Right ventricle myocardium superior (tissue), 1 donor: ENCODE measurements at regions not wholly inside any gene's neighbourhood (a gene's known extent, or its start where the extent isn't known, plus 50 kb on each side); places are given as distances from the start of the nearest gene placed in this dataset.

Experiments used
- ATAC-seq: fragments of 200-7000 bp; cut with Tn5 transposase; one replicate; pipeline ENCODE4 v1.9.1; 2020; ENCODE audit warnings: mild to moderate bottlenecking; ENCODE audit not compliant: poor library complexity
- DNase-seq: peaks from one replicate; pipeline ENCODE4 v3.0.0-alpha.2; 2020
- intact Hi-C: fragments of 100-400 bp; cut with DNase I; formaldehyde crosslinking; loops from one replicate; pipeline ENCODE4 v1.11.2; 2022
- donor health status: DM: no; HTN: yes; CAD: no; lungs with severe emphysema.

GRCh38 chr3:184471439-184471838 lies 90.1 kb upstream of the EPHB3 start:
- DNase-seq (no peak), ATAC-seq (no peak)
- intact Hi-C loops, result no loop called here

DNA sequence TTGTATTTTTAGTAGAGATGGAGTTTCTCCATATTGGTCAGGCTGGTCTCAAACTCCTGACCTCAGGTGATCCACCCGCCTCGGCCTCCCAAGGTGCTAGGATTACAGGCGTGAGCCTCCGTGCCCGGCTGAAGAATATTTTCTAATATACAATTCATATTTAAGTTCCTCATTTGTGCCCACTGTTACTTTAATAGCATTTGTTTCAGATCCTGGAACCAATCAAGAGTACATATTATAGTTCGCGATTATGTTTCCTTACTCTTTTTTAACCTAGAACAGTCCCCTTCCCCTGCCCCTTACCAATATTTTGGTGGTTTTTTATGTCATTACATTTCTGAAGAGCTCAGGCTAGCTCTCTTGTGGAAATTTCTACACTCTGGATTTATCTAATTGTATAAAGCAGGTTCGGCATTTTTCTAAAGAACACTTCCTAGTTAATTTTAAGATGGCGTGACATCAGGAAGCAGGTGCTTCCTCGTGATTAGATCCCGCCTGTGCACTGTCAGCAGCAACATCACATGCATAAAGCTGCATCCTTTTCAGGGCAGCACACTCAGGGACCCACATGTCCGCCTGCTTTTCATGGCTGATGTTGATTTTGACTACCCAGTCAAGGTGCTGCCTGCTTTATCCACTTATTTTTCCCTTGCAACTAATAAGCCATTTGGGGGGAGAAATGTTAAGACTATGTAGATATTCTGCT lies 88.7 kb upstream of the EPHB3 start:
- peak; percentile 51 for DNase-seq
- intact Hi-C loops, result no loop called here
- peak; percentile 75 for ATAC-seq

DNA sequence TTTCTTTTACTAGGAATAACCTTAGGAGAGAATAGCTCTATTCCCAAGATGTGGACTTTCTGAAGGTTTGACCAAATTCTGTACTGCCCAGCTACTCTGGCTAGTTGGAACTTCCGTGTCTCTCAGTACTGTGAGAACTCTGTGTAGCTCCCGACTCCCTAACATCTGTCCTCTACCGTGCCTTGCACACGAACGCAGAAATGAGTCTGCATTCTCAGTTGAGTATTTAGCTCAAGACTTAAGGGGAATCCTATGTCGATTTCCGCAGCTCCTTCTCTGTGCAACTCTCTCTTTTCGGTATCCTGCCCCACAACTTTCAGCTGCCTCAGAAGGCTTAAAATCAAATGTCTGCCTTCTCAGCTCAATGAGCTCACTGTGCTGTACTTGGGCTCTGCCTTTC lies 86.7 kb upstream of the EPHB3 start:
- intact Hi-C loops, result no loop called here
- DNase-seq, result no peak
- no peak for ATAC-seq

DNA sequence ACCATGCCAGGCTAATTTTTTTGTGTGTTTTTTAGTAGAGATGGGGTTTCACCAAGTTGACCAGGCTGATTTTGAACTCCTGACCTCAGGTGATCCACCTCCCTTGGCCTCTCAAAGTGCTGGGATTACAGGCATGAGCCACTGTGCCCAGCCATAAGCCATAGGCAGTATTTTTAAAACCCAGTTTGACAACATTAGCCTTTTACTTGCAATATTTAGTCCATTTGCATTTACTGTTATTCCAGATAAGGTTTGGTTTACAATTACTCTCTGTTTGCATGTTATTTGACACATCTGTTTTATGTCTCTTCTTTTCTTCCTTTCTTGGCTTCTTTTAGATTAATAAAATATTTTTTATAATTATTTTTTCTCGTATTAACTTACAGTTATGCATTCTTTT lies 83.6 kb upstream of the EPHB3 start:
- ATAC-seq (no peak), DNase-seq (no peak)
- intact Hi-C loops, result no loop called here

DNA sequence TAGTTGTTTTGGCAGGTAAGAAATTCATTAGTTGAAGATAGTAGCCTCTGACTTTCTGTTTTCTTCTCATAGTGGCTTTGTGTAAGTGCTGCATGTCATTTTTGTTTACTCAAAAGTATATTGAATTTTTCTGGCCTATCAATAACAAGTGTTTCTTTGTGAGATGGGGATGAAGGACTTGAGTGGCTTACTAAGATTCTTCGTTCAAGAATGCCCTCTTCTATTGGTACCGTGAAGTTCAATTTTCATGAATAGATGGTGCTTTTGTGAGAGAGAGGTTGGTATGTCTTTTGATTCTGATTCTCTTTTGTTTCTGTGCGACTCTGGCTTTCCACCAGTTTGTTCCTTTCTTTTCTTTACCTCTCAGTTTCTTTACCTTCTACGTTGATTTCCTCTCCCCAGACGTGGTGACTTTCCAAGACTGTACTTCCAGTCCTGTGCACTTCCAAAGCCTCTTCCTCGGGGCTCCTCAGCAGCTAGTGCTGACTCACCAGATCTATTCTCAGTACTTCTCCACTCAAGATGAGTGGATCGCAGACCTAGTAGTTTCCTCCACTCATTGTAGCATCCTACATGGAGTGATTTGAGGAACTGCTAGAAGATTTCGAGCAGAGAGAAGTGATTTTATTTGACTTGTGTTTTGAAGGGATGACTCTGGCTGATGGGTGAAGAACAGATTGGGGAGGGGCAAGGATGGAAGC lies 82.0 kb upstream of the EPHB3 start:
- intact Hi-C loops, result no loop called here
- DNase-seq (no peak), ATAC-seq (peak; percentile 61)

DNA sequence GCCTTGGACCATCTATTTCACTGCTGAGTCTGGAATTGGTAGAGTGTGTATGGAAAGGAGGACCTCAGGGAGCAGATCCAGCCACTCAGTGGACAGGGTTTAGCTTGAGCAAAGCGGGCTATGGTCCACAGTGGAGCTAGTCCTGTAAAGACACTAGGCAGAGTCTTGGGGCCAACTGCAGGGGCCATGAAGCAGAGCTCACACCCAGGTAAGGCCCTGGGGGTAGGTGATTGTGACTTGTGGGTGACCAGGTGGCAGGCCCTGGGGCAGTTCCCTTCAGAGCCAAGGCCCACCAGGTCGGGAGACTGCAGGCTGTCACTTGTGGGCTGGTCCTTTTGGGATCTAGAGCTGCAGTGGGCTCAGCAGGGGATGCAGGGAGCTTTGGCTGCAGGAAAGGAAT lies 80.8 kb upstream of the EPHB3 start:
- DNase-seq (no peak), ATAC-seq (no peak)
- intact Hi-C loops, result no loop called here

DNA sequence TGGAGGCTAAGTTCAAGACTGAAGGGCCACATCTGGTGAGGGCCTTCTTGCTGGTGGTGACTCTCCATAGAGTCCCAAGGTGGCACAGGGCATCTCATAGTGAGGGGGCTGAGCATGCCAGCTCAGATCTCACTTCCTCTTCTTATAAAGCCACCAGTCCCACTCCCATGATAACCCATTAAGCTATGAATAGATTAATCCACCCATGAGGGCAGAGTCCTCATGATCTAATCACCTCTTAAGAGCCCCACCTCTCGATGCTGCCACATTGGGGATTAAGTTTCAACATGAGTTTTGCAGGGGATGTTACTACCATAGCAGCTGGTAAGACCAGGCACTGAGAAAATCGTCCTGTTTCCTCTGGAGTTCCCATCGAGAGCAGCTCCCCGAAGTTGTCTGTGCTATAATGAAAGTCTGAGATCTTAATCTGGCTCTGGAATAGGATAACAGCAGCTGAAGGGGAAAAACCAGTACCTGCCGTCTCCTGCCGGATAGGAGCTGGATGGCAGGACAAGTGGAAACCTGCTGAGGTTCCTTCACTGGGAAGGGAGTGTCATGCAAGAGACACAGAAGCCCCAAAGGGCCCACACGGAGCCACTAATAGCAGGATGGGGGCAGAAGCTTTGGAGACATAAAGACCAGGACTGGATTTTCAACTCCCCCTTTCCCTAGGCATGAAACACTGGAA lies 79.5 kb upstream of the EPHB3 start:
- no peak for ATAC-seq
- intact Hi-C loops, result no loop called here
- DNase-seq, result no peak

GRCh38 chr3:184485241-184485640 lies 76.3 kb upstream of the EPHB3 start:
- intact Hi-C loops, result no loop called here
- no peak for DNase-seq
- ATAC-seq, result no peak

DNA sequence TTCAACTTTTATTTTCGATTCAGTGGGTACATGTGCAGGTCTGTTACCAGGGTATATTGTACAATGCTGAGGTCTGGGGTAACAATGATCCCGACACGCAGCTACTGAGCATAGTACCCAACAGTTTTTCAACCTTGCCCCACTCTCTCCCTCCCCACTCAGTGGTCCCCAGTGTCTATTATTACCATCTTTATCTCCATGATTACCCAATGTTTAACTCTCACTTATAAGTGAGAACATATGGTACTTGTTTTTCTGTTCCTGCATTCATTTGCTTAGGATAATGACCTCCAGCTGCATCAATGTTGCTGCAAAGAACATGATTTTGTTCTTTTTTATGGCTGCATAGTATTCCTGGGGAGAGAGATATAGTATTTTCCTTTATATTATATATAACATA lies 75.7 kb upstream of the EPHB3 start:
- intact Hi-C loops, result no loop called here
- ATAC-seq (no peak), DNase-seq (no peak)

GRCh38 chr3:184486614-184487013 lies 75.0 kb upstream of the EPHB3 start:
- ATAC-seq (no peak), DNase-seq (no peak)
- intact Hi-C loops, result no loop called here

DNA sequence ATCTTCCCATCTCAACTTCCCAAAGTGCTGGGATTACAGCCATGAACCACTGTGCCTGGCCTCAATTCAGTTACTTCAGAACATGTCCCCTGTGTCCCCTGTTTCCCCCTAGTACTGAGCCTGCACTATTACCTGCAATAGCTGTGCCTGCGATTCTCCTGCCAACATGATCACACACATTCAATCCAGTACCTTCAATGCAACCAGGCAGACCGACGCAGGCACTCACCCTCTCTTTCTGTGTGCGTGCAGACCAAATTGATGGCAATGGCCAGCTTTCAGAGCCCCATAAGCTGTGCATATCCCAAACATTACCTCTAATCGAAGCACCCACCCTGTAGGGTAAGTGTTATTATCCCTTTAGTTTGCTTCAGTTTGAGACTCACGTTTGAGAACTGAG lies 73.0 kb upstream of the EPHB3 start:
- ATAC-seq, result no peak
- no peak for DNase-seq
- intact Hi-C loops, result no loop called here

DNA sequence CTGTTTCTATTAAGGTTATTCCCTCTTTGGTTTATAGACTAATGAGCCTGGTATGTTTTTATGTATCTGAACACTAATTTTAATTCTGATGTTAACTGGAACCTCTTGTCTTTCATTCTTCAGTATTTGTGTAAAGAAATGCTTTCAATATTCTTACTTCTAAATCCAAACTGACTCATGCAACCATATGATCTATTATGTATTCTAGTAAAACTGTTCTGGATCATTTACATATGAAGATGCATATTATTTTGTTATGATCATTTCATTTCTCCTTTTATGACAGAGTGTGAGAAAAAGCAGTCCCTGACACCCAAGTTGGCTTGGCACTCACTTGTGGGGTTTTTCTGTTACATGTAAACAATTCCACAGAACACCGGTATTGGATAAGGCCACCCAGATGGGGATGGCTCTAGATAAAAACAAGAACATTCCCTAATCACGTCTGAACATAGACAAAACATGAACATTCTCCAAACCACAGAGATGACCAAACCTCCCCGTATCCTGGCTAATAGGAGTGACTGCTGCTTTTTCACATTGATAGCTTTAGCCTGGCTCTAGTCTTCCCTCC lies 72.2 kb upstream of the EPHB3 start:
- intact Hi-C loops, result no loop called here

GRCh38 chr3:184491011-184491576 lies 70.5 kb upstream of the EPHB3 start:
- DNase-seq (no peak), ATAC-seq (no peak)
- intact Hi-C loops, result no loop called here

More for the DNA sequence above, 72.2 kb upstream of the EPHB3 start:
- ATAC-seq (no peak), DNase-seq (no peak)

GRCh38 chr3:184491867-184492615 lies 69.5 kb upstream of the EPHB3 start:
- ATAC-seq (peak; percentile 69), DNase-seq (peak; percentile 72)
- intact Hi-C loops, result no loop called here

- intact Hi-C loops, result no loop called here
- ATAC-seq (no peak), DNase-seq (no peak)
Observed at GRCh38 chr3:184496933-184497332, 64.7 kb upstream of the EPHB3 start.

DNA sequence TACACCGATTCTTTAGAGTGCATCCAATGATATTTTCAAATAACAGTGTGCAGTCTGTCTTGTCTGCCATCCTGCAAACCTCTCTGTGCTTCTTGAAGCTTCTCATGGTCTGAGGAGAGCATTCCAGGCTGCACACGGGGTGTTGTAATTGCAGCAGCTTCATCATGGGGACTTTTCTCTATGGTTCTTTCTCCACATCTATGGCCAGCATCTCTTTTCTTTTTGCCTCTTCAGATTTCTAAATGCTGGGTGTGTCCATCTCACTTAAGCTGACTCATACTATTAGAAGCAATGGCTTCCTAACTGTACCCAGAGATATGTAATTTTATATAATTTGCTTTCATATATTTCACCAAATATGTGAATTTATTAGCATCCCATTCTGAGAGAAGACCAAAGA lies 63.8 kb upstream of the EPHB3 start:
- ATAC-seq (no peak), DNase-seq (no peak)
- intact Hi-C loops, result no loop called here

- no peak for ATAC-seq
- no peak for DNase-seq
- intact Hi-C loops, result no loop called here
Observed at GRCh38 chr3:184498986-184499606, 62.5 kb upstream of the EPHB3 start.

- intact Hi-C loops, result no loop called here
- ATAC-seq (no peak), DNase-seq (no peak)
Observed at GRCh38 chr3:184500344-184500923, 61.2 kb upstream of the EPHB3 start.
